ENCODE measurements at regions not wholly inside any gene's neighbourhood (a gene's known extent, or its start where the extent isn't known, plus 50 kb on each side); places are given as distances from the start of the nearest gene placed in this dataset.

DNA sequence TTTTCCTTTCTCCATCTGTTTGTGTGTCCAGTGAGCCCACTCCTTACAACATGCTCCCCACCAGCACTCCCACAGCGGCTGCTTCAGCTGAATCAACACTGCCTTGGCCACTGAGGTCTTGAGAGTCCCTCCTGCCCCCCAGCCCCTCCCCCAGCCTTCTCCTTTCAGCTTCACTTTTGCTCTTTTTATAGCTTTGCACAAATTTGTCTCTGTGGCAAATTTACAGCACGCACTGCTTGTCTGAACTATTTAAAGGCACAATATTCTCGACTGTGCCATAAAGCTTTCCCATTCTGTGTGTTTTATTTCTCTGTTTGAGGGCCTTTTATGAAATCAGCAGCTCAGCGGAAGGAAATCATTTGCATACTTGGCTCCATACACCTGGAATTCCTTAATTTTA, 579.3 kb downstream of the TOX3 start:
- CTCF ChIA-PET: interaction anchor here (1.2 kb wide), 1 partner anchor 149 kb away, joined by 5 read pairs; no protein-coding TSS in a partner anchor

More for the DNA sequence above, 579.3 kb downstream of the TOX3 start:
- H3K27ac ChIP-seq (ENCODE audit: insufficient read depth, low read length): no peak overlapping the region
- H2BK120ac ChIP-seq (ENCODE audit: low read depth, low read length): peak overlapping the region; percentile 98
- DNase-seq (no peak), ATAC-seq (ENCODE audit: low read depth) (no peak)
- H3K56ac ChIP-seq (ENCODE audit: extremely low read depth, insufficient read depth, low read length): no peak overlapping the region
- no peaks in the 10 kb centered on the region for H3K27me3 ChIP-seq (ENCODE audit: control insufficient read depth, insufficient read depth, low read length)
- dilution Hi-C loops (cut with HindIII; ENCODE audit: low sequenced_read_pairs, unreplicated experiment) (no loop called here), in situ Hi-C loops (cut with MboI; ENCODE audit: low sequenced_read_pairs) (no loop called here), intact Hi-C loops (cut with micrococcal nuclease) (loop anchor here (5.0 kb wide), 1 partner anchor 85 kb away; no protein-coding TSS in a partner anchor)
- no peak overlapping the region for H3K14ac ChIP-seq (replicated peaks; ENCODE audit: low read depth, low read length)
- peak overlapping the region; percentile 31; the same call in 1 of the 2 replicates for H2AK5ac ChIP-seq (ENCODE audit: low read depth, low read length)
- no peak overlapping the region for H3K9ac ChIP-seq (ENCODE audit: low read depth, low read length)
- no peak overlapping the region for H2AFZ ChIP-seq (replicated peaks; ENCODE audit: low read length, poor library complexity)
- no peaks in the 10 kb centered on the region for H3K9me3 ChIP-seq (ENCODE audit: control insufficient read depth, insufficient read depth, low read length)
- H3K4me1 ChIP-seq (ENCODE audit: control insufficient read depth, insufficient read depth, low read length): peaks cover 15% of the 10 kb centered on the region
- peak overlapping the region in 1 of 2 experiments; percentile 91; a peak in 2 of 4 replicates for H4K8ac ChIP-seq (ENCODE audit: low read depth in 2 of 2, low read length in 2 of 2)
- no peaks in the 10 kb centered on the region for H3K36me3 ChIP-seq (ENCODE audit: control insufficient read depth, insufficient read depth, low read length)
- H2BK5ac ChIP-seq (ENCODE audit: low read depth, low read length, poor library complexity, severe bottlenecking): no peak overlapping the region
- no TSS peak for BruUV-seq (replicated peaks)
- no peak overlapping the region for H3K4me2 ChIP-seq (ENCODE audit: low read depth, low read length)
- H3K79me1 ChIP-seq (ENCODE audit: low read depth in 1 of 2, low read length in 2 of 2): no peaks in the 10 kb centered on the region
- H2BK20ac ChIP-seq (ENCODE audit: low read depth, low read length): peak overlapping the region; percentile 98; the same call in 1 of the 2 replicates
- H4K5ac ChIP-seq (ENCODE audit: low read depth, low read length): no peak overlapping the region
- H4K20me1 ChIP-seq (ENCODE audit: insufficient read depth, low read length): no peaks in the 10 kb centered on the region
- WGBS, 2 experiments (ENCODE audit: extremely low coverage in 2 of 2, insufficient read length in 1 of 2): 56% methylated on average over 1 of the region's 4 CpGs; no CpG with 5 or more reads in 1 of the 2 experiments
- peak overlapping the region; percentile 98 for H3K18ac ChIP-seq (ENCODE audit: low read depth, low read length)
- H4K91ac ChIP-seq (ENCODE audit: insufficient read depth, low read depth, low read length): peak overlapping the region; percentile 88; the same call in 1 of the 2 replicates
- H2BK15ac ChIP-seq (ENCODE audit: low read depth, low read length): no peak overlapping the region
- no peak overlapping the region for H3K23ac ChIP-seq (ENCODE audit: low read depth, low read length)
- no peak overlapping the region for H3K4me3 ChIP-seq (ENCODE audit: insufficient read depth, low read depth, low read length)
- POLR2A ChIA-PET (ENCODE audit: unreplicated experiment): no interaction called here
- H2AK9ac ChIP-seq (replicated peaks; ENCODE audit: low read depth, low read length, poor library complexity): no peak overlapping the region
- peaks cover 14% of the 10 kb centered on the region for H3K9me1 ChIP-seq (ENCODE audit: insufficient read depth, low read length)
- peak overlapping the region; percentile 92 for H3K4ac ChIP-seq (ENCODE audit: low read depth, low read length)
- TF ChIP-seq MAFK (IDR thresholded peaks at IDR 0.05; ENCODE audit: low read depth, low read length) (no peak), BHLHE40 (IDR thresholded peaks at IDR 0.05; ENCODE audit: low read depth, low read length) (no peak), MXI1 (IDR thresholded peaks at IDR 0.05; ENCODE audit: borderline replicate concordance, low read depth, low read length) (no peak), POLR2A (IDR thresholded peaks at IDR 0.05; ENCODE audit: low read depth, low read length) (no peak)

Measured in IMR-90 (cell line).